ENCODE measurements at regions not wholly inside any gene's neighbourhood (a gene's known extent, or its start where the extent isn't known, plus 50 kb on each side); places are given as distances from the start of the nearest gene placed in this dataset.

GRCh38 chrX:79588233-79588632, 221.1 kb upstream of the ITM2A start:
- intact Hi-C loops (cut with DNase I) = no loop called here
- H3K36me3 ChIP-seq (ENCODE audit: control insufficient read depth in 1 of 2, insufficient read depth in 2 of 2, low read length in 1 of 2) = no peaks in the 10 kb centered on the region
- H3K27ac ChIP-seq (ENCODE audit: low read depth in 1 of 2, low read length in 2 of 2) = no peak overlapping the region
- H3K4me1 ChIP-seq (ENCODE audit: control insufficient read depth in 1 of 2, insufficient read depth in 2 of 2, low read length in 2 of 2) = no peaks in the 10 kb centered on the region
- H3K9me3 ChIP-seq (ENCODE audit: control insufficient read depth, low read length) = peaks cover 3% of the 10 kb centered on the region
- no peaks in the 10 kb centered on the region for H3K27me3 ChIP-seq (ENCODE audit: control insufficient read depth in 1 of 2, insufficient read depth in 2 of 2, low read length in 1 of 2)
- DNase-seq (no peak), ATAC-seq (ENCODE audit: low FRiP score) (no peak)
- no peak overlapping the region for H3K4me3 ChIP-seq (ENCODE audit: low read length in 2 of 2)

GRCh38 chrX:79573760-79574159, 206.6 kb upstream of the ITM2A start:
- no peaks in the 10 kb centered on the region for H3K36me3 ChIP-seq (ENCODE audit: control insufficient read depth in 1 of 2, insufficient read depth in 2 of 2, low read length in 1 of 2)
- no peak overlapping the region for H3K4me3 ChIP-seq (ENCODE audit: low read length in 2 of 2)
- intact Hi-C loops (cut with DNase I) = no loop called here
- WGBS, 2 donors = 45 to 49% methylated on average over 1 of the region's 1 CpG
- no peaks in the 10 kb centered on the region for H3K4me1 ChIP-seq (ENCODE audit: control insufficient read depth in 1 of 2, insufficient read depth in 2 of 2, low read length in 2 of 2)
- no peaks in the 10 kb centered on the region for H3K27me3 ChIP-seq (ENCODE audit: control insufficient read depth in 1 of 2, insufficient read depth in 2 of 2, low read length in 1 of 2)
- no peaks in the 10 kb centered on the region for H3K9me3 ChIP-seq (ENCODE audit: control insufficient read depth, low read length)
- DNase-seq (no peak), ATAC-seq (ENCODE audit: low FRiP score) (no peak)
- H3K27ac ChIP-seq (ENCODE audit: low read depth in 1 of 2, low read length in 2 of 2) = no peak overlapping the region

- DNase-seq (no peak), ATAC-seq (ENCODE audit: low FRiP score) (no peak)
- H3K9me3 ChIP-seq (ENCODE audit: control insufficient read depth, low read length) = no peaks in the 10 kb centered on the region
- 45 to 73% methylated on average over 6 of the region's 6 CpGs for WGBS, 2 donors
- H3K36me3 ChIP-seq (ENCODE audit: control insufficient read depth in 1 of 2, insufficient read depth in 2 of 2, low read length in 1 of 2) = no peaks in the 10 kb centered on the region
- intact Hi-C loops (cut with DNase I) = no loop called here
- no peaks in the 10 kb centered on the region for H3K4me1 ChIP-seq (ENCODE audit: control insufficient read depth in 1 of 2, insufficient read depth in 2 of 2, low read length in 2 of 2)
- no peaks in the 10 kb centered on the region for H3K27me3 ChIP-seq (ENCODE audit: control insufficient read depth in 1 of 2, insufficient read depth in 2 of 2, low read length in 1 of 2)
- H3K4me3 ChIP-seq (ENCODE audit: low read length in 2 of 2) = no peak overlapping the region
- H3K27ac ChIP-seq (ENCODE audit: low read depth in 1 of 2, low read length in 2 of 2) = no peak overlapping the region
Measured at GRCh38 chrX:79572566-79572965, 205.4 kb upstream of the ITM2A start.

GRCh38 chrX:79570524-79571240, 203.5 kb upstream of the ITM2A start:
- Histone ChIP-seq H3K4me1 (ENCODE audit: control insufficient read depth in 1 of 2, insufficient read depth in 2 of 2, low read length in 2 of 2) (no peaks in the 10 kb centered on the region), H3K4me3 (ENCODE audit: low read length in 2 of 2) (no peak overlapping the region), H3K27me3 (ENCODE audit: control insufficient read depth in 1 of 2, insufficient read depth in 2 of 2, low read length in 1 of 2) (no peaks in the 10 kb centered on the region), H3K27ac (ENCODE audit: low read depth in 1 of 2, low read length in 2 of 2) (no peak overlapping the region), H3K36me3 (ENCODE audit: control insufficient read depth in 1 of 2, insufficient read depth in 2 of 2, low read length in 1 of 2) (no peaks in the 10 kb centered on the region), H3K9me3 (ENCODE audit: control insufficient read depth, low read length) (no peaks in the 10 kb centered on the region)
- ATAC-seq (ENCODE audit: low FRiP score) (no peak), DNase-seq (no peak)
- WGBS, 2 donors = 65 to 71% methylated on average over 8 of the region's 8 CpGs
- intact Hi-C loops (cut with DNase I) = no loop called here

GRCh38 chrX:79568309-79568708, 201.2 kb upstream of the ITM2A start:
- intact Hi-C loops (cut with DNase I) = no loop called here
- no peaks in the 10 kb centered on the region for H3K9me3 ChIP-seq (ENCODE audit: control insufficient read depth, low read length)
- no peaks in the 10 kb centered on the region for H3K27me3 ChIP-seq (ENCODE audit: control insufficient read depth in 1 of 2, insufficient read depth in 2 of 2, low read length in 1 of 2)
- no peak overlapping the region for H3K27ac ChIP-seq (ENCODE audit: low read depth in 1 of 2, low read length in 2 of 2)
- ATAC-seq (ENCODE audit: low FRiP score) (no peak), DNase-seq (no peak)
- H3K4me1 ChIP-seq (ENCODE audit: control insufficient read depth in 1 of 2, insufficient read depth in 2 of 2, low read length in 2 of 2) = no peaks in the 10 kb centered on the region
- H3K4me3 ChIP-seq (ENCODE audit: low read length in 2 of 2) = no peak overlapping the region
- no peaks in the 10 kb centered on the region for H3K36me3 ChIP-seq (ENCODE audit: control insufficient read depth in 1 of 2, insufficient read depth in 2 of 2, low read length in 1 of 2)

GRCh38 chrX:79564362-79564761, 197.2 kb upstream of the ITM2A start:
- no peak overlapping the region for H3K4me3 ChIP-seq (ENCODE audit: low read length in 2 of 2)
- ATAC-seq (ENCODE audit: low FRiP score) = no peak
- H3K27me3 ChIP-seq (ENCODE audit: control insufficient read depth in 1 of 2, insufficient read depth in 2 of 2, low read length in 1 of 2) = no peaks in the 10 kb centered on the region
- DNase-seq = no peak
- no peaks in the 10 kb centered on the region for H3K9me3 ChIP-seq (ENCODE audit: control insufficient read depth, low read length)
- H3K36me3 ChIP-seq (ENCODE audit: control insufficient read depth in 1 of 2, insufficient read depth in 2 of 2, low read length in 1 of 2) = no peaks in the 10 kb centered on the region
- H3K27ac ChIP-seq (ENCODE audit: low read depth in 1 of 2, low read length in 2 of 2) = no peak overlapping the region
- H3K4me1 ChIP-seq (ENCODE audit: control insufficient read depth in 1 of 2, insufficient read depth in 2 of 2, low read length in 2 of 2) = no peaks in the 10 kb centered on the region
- intact Hi-C loops (cut with DNase I) = no loop called here
- 55 to 77% methylated on average over 2 of the region's 2 CpGs for WGBS, 2 donors

GRCh38 chrX:79559290-79559689, 192.2 kb upstream of the ITM2A start:
- Histone ChIP-seq H3K27ac (ENCODE audit: low read depth in 1 of 2, low read length in 2 of 2) (no peak overlapping the region), H3K27me3 (ENCODE audit: control insufficient read depth in 1 of 2, insufficient read depth in 2 of 2, low read length in 1 of 2) (no peaks in the 10 kb centered on the region)
- WGBS, 2 donors = 23 to 26% methylated on average over 2 of the region's 2 CpGs

GRCh38 chrX:79557212-79557611, 190.1 kb upstream of the ITM2A start:
- no peaks in the 10 kb centered on the region for H3K36me3 ChIP-seq (ENCODE audit: control insufficient read depth in 1 of 2, insufficient read depth in 2 of 2, low read length in 1 of 2)
- no peak overlapping the region for H3K4me3 ChIP-seq (ENCODE audit: low read length in 2 of 2)
- DNase-seq = no peak
- no peaks in the 10 kb centered on the region for H3K4me1 ChIP-seq (ENCODE audit: control insufficient read depth in 1 of 2, insufficient read depth in 2 of 2, low read length in 2 of 2)
- intact Hi-C loops (cut with DNase I) = no loop called here
- no peaks in the 10 kb centered on the region for H3K27me3 ChIP-seq (ENCODE audit: control insufficient read depth in 1 of 2, insufficient read depth in 2 of 2, low read length in 1 of 2)
- H3K9me3 ChIP-seq (ENCODE audit: control insufficient read depth, low read length) = no peaks in the 10 kb centered on the region
- no peak overlapping the region for H3K27ac ChIP-seq (ENCODE audit: low read depth in 1 of 2, low read length in 2 of 2)
- ATAC-seq (ENCODE audit: low FRiP score) = no peak

More at GRCh38 chrX:79559290-79559689, 192.2 kb upstream of the ITM2A start:
- no peak for DNase-seq
- Histone ChIP-seq H3K36me3 (ENCODE audit: control insufficient read depth in 1 of 2, insufficient read depth in 2 of 2, low read length in 1 of 2) (no peaks in the 10 kb centered on the region), H3K9me3 (ENCODE audit: control insufficient read depth, low read length) (no peaks in the 10 kb centered on the region), H3K4me1 (ENCODE audit: control insufficient read depth in 1 of 2, insufficient read depth in 2 of 2, low read length in 2 of 2) (no peaks in the 10 kb centered on the region), H3K4me3 (ENCODE audit: low read length in 2 of 2) (no peak overlapping the region)
- intact Hi-C loops (cut with DNase I) = no loop called here
- ATAC-seq (ENCODE audit: low FRiP score) = no peak

GRCh38 chrX:79556800-79557199, 189.7 kb upstream of the ITM2A start:
- DNase-seq = no peak
- intact Hi-C loops (cut with DNase I) = no loop called here
- Histone ChIP-seq H3K36me3 (ENCODE audit: control insufficient read depth in 1 of 2, insufficient read depth in 2 of 2, low read length in 1 of 2) (no peaks in the 10 kb centered on the region), H3K4me3 (ENCODE audit: low read length in 2 of 2) (no peak overlapping the region), H3K4me1 (ENCODE audit: control insufficient read depth in 1 of 2, insufficient read depth in 2 of 2, low read length in 2 of 2) (no peaks in the 10 kb centered on the region), H3K27ac (ENCODE audit: low read depth in 1 of 2, low read length in 2 of 2) (no peak overlapping the region), H3K9me3 (ENCODE audit: control insufficient read depth, low read length) (no peaks in the 10 kb centered on the region), H3K27me3 (ENCODE audit: control insufficient read depth in 1 of 2, insufficient read depth in 2 of 2, low read length in 1 of 2) (no peaks in the 10 kb centered on the region)
- 0 to 2% methylated on average over 2 of the region's 2 CpGs for WGBS, 2 donors
- ATAC-seq (ENCODE audit: low FRiP score) = no peak
